ENCODE measurements at regions not wholly inside any gene's neighbourhood (a gene's known extent, or its start where the extent isn't known, plus 50 kb on each side); places are given as distances from the start of the nearest gene placed in this dataset.

DNA sequence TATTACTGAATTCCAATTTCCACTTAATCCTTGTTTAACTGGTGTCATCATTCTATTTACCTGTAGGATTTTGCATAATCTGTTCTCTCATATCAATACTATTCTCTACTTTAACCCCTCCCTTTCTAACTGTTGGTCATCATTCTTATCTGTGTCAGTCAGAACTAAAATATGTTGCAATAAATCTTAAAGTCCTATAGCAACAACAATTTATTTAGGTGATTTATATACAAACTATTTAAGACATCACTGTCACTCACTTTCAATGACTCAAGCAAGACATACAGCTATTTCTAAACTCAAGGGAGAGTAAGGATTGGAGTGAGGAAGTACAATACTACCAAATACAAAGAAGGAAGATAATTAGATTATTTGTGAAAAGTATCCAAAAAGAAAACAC, 740.4 kb downstream of the DSC3 start:
- H3K4me1 ChIP-seq (ENCODE audit: control insufficient read depth, insufficient read depth, low read length, poor library complexity, severe bottlenecking): no peaks in the 10 kb centered on the region

DNA sequence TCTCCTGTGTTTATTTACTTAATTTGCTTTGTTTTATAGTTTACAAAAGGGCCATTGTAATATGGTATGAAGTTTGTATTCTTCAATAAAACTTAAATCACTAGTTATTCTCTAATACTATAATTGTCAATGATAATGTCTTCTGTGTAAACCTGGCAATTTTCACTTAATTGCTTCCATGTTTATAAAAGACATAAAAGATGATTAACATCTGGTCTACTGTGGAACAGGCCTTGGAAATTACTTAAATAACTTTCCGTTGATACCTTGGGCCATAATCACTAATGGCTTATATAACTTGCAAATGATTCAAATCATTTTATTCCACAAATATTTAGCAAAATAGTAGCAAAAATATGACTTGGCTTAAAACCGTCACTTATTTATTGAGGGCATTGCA, 743.8 kb downstream of the DSC3 start:
- Histone ChIP-seq H3K27ac (ENCODE audit: low read depth, low read length, severe bottlenecking) (no peak overlapping the region), H3K36me3 (ENCODE audit: control insufficient read depth, insufficient read depth, low read length) (no peaks in the 10 kb centered on the region), H3K9me3 (ENCODE audit: control insufficient read depth, low read length) (no peaks in the 10 kb centered on the region), H3K4me1 (ENCODE audit: control insufficient read depth, insufficient read depth, low read length, poor library complexity, severe bottlenecking) (no peaks in the 10 kb centered on the region), H3K4me3 (ENCODE audit: extremely low read depth, insufficient read depth, low read length, poor library complexity, severe bottlenecking) (no peak overlapping the region)
- WGBS, 2 experiments (ENCODE audit: insufficient coverage in 2 of 2): no CpG with 5 or more reads among the region's 2 CpGs

More for the DNA sequence above, 740.4 kb downstream of the DSC3 start:
- H3K36me3 ChIP-seq (ENCODE audit: control insufficient read depth, insufficient read depth, low read length): no peaks in the 10 kb centered on the region
- H3K4me3 ChIP-seq (ENCODE audit: extremely low read depth, insufficient read depth, low read length, poor library complexity, severe bottlenecking): no peak overlapping the region
- H3K9me3 ChIP-seq (ENCODE audit: control insufficient read depth, low read length): no peaks in the 10 kb centered on the region
- no peak overlapping the region for H3K27ac ChIP-seq (ENCODE audit: low read depth, low read length, severe bottlenecking)

DNA sequence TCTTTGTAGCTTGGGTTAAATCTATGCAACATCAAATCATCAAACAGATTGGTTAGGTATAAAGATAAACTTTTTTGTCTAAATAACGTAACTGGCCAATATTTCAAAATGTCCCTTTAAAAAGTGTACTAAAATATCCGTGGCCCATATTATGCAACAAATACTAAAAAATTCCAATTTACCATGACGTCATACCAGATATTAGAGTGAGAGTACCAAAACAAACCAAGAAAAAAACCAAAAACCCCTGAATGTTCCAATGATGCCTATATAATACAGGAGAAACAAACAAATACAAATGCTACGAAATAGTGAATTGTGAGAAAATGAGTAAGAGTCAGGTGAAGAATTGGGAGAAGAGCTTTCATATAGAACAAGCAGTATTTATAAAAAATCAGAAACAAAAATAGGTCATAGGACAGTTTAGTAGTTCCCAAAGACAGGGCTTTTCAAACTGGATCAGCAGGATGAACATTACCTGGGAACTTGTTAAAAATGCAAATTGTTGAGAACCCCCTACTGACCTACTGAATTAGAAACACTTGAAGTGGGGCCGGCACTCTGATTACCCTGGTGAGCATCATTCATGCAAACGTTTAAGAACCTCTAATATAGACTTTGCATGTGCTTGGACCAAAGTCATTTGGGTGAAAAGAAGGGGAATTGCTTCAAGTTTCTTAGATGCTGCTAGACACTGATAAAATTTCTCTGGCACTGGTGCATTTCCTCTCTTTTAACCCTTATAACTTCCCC, 753.7 kb downstream of the DSC3 start:
- Histone ChIP-seq H3K9me3 (ENCODE audit: control insufficient read depth, low read length) (no peaks in the 10 kb centered on the region), H3K4me1 (ENCODE audit: control insufficient read depth, insufficient read depth, low read length, poor library complexity, severe bottlenecking) (no peaks in the 10 kb centered on the region), H3K36me3 (ENCODE audit: control insufficient read depth, insufficient read depth, low read length) (no peaks in the 10 kb centered on the region), H3K27ac (ENCODE audit: low read depth, low read length, severe bottlenecking) (no peak overlapping the region), H3K4me3 (ENCODE audit: extremely low read depth, insufficient read depth, low read length, poor library complexity, severe bottlenecking) (no peak overlapping the region)
- WGBS, 2 experiments (ENCODE audit: insufficient coverage in 2 of 2): no CpG with 5 or more reads among the region's 6 CpGs

DNA sequence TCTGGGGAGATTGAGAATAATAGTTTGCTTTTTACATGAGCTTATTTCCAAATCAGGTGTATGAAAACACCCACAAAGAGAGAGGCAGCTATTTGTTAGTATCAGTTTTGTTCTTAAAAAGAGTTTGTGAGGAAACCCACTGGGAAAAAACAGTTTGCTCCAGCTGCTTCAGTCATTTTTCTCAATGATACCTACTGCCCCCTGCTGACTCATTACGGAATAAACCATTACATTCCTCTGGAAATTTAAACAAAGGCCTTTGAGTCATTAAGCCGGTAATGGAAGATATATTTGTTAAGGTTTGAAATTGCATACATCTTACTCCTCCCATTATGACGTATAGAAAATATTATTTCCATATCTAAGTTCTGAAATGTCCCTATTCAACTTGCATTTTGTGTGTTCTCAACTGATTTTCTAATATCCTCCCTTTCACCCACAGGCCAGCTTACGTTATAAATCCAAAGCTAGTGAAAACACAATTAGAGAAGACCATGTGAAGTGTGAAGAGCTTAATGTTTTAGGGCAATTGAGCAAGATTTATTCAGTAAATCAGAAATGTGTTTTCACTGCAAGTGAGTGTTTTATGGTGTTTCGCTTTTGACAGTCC, 761.6 kb downstream of the DSC3 start:
- Histone ChIP-seq H3K27ac (ENCODE audit: low read depth, low read length, severe bottlenecking) (no peak overlapping the region), H3K9me3 (ENCODE audit: control insufficient read depth, low read length) (no peaks in the 10 kb centered on the region), H3K36me3 (ENCODE audit: control insufficient read depth, insufficient read depth, low read length) (no peaks in the 10 kb centered on the region), H3K4me3 (ENCODE audit: extremely low read depth, insufficient read depth, low read length, poor library complexity, severe bottlenecking) (no peak overlapping the region), H3K4me1 (ENCODE audit: control insufficient read depth, insufficient read depth, low read length, poor library complexity, severe bottlenecking) (no peaks in the 10 kb centered on the region)
- 83 to 100% methylated on average over 1 to 2 of the region's 5 CpGs for WGBS, 2 experiments (ENCODE audit: insufficient coverage in 2 of 2)

DNA sequence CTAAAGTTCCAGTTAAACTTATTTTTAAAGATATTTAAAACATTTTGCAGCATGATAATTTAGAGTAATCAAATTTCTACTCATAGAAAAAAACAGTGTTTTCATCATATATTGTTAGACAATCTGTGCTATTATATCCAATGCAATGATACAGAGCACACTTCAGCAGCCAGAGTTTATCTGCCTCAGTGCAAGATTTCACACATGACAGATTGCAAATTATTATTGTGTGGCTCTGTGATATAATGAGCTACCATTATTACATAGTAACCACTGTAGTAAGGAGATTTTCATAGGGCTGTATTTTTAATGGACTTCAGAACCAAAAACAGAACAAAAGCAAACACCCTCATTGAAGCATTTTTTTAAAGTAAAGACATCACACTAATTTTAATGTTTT, 762.4 kb downstream of the DSC3 start:
- Histone ChIP-seq H3K4me3 (ENCODE audit: extremely low read depth, insufficient read depth, low read length, poor library complexity, severe bottlenecking) (no peak overlapping the region), H3K9me3 (ENCODE audit: control insufficient read depth, low read length) (no peaks in the 10 kb centered on the region), H3K27ac (ENCODE audit: low read depth, low read length, severe bottlenecking) (no peak overlapping the region), H3K4me1 (ENCODE audit: control insufficient read depth, insufficient read depth, low read length, poor library complexity, severe bottlenecking) (no peaks in the 10 kb centered on the region), H3K36me3 (ENCODE audit: control insufficient read depth, insufficient read depth, low read length) (no peaks in the 10 kb centered on the region)

DNA sequence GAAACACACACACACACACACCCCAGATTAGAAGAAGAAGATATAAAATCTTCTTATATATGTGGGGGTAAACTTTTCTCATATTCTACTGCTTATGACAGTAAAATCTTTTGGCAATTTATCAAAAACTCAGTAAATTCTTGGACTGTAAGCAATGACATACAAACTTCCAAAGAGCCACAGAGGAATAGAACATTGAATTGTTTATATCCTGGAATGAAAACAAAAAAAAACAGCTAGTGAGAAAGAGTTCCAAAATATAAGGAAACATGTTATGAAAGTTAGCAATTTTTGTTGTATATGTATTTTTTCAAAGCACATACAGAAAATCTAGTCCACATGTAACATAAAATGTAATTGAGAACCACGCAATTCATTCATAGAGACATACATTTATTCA, 764.9 kb downstream of the DSC3 start:
- Histone ChIP-seq H3K36me3 (ENCODE audit: control insufficient read depth, insufficient read depth, low read length) (no peaks in the 10 kb centered on the region), H3K27ac (ENCODE audit: low read depth, low read length, severe bottlenecking) (no peak overlapping the region), H3K4me3 (ENCODE audit: extremely low read depth, insufficient read depth, low read length, poor library complexity, severe bottlenecking) (no peak overlapping the region), H3K4me1 (ENCODE audit: control insufficient read depth, insufficient read depth, low read length, poor library complexity, severe bottlenecking) (no peaks in the 10 kb centered on the region), H3K9me3 (ENCODE audit: control insufficient read depth, low read length) (no peaks in the 10 kb centered on the region)
- WGBS, 2 experiments (ENCODE audit: insufficient coverage in 2 of 2): no CpG with 5 or more reads among the region's 1 CpG

DNA sequence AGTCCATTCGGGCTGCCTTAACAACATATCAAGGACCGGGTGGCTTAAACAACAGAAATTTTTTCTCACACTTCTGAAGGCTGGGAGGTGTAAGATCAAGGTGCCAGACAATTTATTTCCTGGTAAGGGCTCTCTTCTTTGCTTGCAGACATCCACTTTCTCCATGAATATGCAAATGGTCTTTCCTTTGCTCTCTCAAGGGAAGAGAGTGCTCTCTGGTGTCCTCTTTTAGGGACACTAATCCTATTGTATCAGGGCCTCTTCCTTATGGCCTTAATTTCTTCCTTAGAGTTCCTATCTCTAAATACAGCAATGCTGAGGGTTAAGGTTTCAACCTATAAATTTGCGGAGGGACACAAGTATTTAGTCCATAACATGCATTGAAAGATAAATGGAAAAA, 770.8 kb downstream of the DSC3 start:
- Histone ChIP-seq H3K27ac (ENCODE audit: low read depth, low read length, severe bottlenecking) (no peak overlapping the region), H3K9me3 (ENCODE audit: control insufficient read depth, low read length) (no peaks in the 10 kb centered on the region), H3K36me3 (ENCODE audit: control insufficient read depth, insufficient read depth, low read length) (no peaks in the 10 kb centered on the region), H3K4me1 (ENCODE audit: control insufficient read depth, insufficient read depth, low read length, poor library complexity, severe bottlenecking) (no peaks in the 10 kb centered on the region), H3K4me3 (ENCODE audit: extremely low read depth, insufficient read depth, low read length, poor library complexity, severe bottlenecking) (no peak overlapping the region)
- WGBS, 2 experiments (ENCODE audit: insufficient coverage in 2 of 2): 80% methylated on average over 2 of the region's 3 CpGs; no CpG with 5 or more reads in 1 of the 2 experiments

DNA sequence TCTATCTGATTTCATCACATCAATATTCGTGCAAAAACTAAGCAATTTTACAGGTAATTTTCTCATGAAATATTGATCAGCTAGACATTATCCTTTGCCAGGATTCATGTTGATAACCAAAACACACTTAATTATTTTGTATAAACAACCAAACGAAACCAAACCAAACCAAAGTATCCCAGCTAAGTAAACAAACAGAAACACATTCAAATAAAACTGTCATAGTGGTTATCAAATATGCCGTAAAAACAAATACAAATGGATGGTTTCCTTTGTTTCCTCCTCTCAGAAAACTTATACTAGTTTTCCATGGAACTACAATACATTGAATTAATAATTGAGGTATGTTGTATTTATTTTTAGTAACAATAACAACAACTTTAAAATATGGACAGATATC, 777.4 kb downstream of the DSC3 start:
- Histone ChIP-seq H3K9me3 (ENCODE audit: control insufficient read depth, low read length) (no peaks in the 10 kb centered on the region), H3K4me3 (ENCODE audit: extremely low read depth, insufficient read depth, low read length, poor library complexity, severe bottlenecking) (no peak overlapping the region), H3K27ac (ENCODE audit: low read depth, low read length, severe bottlenecking) (no peak overlapping the region), H3K4me1 (ENCODE audit: control insufficient read depth, insufficient read depth, low read length, poor library complexity, severe bottlenecking) (no peaks in the 10 kb centered on the region), H3K36me3 (ENCODE audit: control insufficient read depth, insufficient read depth, low read length) (no peaks in the 10 kb centered on the region)
- WGBS, 2 experiments (ENCODE audit: insufficient coverage in 2 of 2): 100% methylated on average over 1 of the region's 3 CpGs; no CpG with 5 or more reads in 1 of the 2 experiments

DNA sequence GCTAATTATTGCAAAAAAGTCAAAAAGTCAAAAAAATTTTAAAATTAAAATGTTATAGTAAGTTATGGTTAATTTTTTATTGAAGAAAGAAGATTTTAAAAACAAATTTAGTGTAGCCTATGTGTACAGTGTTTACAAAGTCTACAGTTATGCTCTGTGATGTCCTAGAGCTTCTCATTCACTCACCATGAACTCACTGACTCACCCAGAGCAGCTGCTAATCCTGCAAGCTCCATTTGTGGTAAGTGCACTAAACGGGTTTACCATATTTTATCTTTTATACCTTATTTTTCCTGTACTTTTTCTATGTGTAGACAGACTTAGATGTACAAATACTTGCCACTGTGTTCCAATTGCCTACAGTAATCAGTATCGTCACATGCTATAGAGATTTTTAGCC, 788.2 kb downstream of the DSC3 start:
- Histone ChIP-seq H3K27ac (ENCODE audit: low read depth, low read length, severe bottlenecking) (no peak overlapping the region), H3K4me3 (ENCODE audit: extremely low read depth, insufficient read depth, low read length, poor library complexity, severe bottlenecking) (no peak overlapping the region), H3K4me1 (ENCODE audit: control insufficient read depth, insufficient read depth, low read length, poor library complexity, severe bottlenecking) (no peaks in the 10 kb centered on the region), H3K9me3 (ENCODE audit: control insufficient read depth, low read length) (no peaks in the 10 kb centered on the region), H3K36me3 (ENCODE audit: control insufficient read depth, insufficient read depth, low read length) (no peaks in the 10 kb centered on the region)
- WGBS, 2 experiments (ENCODE audit: insufficient coverage in 2 of 2): 78% methylated on average over 1 of the region's 2 CpGs; no CpG with 5 or more reads in 1 of the 2 experiments

DNA sequence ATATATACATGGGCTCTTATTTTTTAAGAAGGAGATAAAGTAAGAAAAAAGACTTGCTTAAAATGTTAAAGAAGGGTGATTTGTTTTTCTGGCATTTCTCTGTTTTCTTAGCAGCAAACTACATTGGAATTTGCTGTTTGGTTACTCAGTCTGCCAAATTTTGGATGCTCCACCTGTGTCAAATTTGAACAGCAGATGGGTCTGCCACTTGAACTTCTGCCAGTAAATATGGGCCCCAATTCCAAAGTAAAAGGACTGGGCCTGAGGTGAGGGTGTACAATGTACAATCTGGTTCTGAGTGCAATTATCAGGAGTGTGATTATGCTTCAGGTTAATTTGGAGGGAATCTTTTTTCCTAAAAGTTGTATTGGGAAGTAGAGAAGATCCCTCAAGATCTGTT, 794.5 kb downstream of the DSC3 start:
- no peaks in the 10 kb centered on the region for H3K4me1 ChIP-seq (ENCODE audit: control insufficient read depth, insufficient read depth, low read length, poor library complexity, severe bottlenecking)
- H3K9me3 ChIP-seq (ENCODE audit: control insufficient read depth, low read length): no peaks in the 10 kb centered on the region
- no peak overlapping the region for H3K4me3 ChIP-seq (ENCODE audit: extremely low read depth, insufficient read depth, low read length, poor library complexity, severe bottlenecking)
- H3K27ac ChIP-seq (ENCODE audit: low read depth, low read length, severe bottlenecking): no peak overlapping the region
- no peaks in the 10 kb centered on the region for H3K36me3 ChIP-seq (ENCODE audit: control insufficient read depth, insufficient read depth, low read length)

DNA sequence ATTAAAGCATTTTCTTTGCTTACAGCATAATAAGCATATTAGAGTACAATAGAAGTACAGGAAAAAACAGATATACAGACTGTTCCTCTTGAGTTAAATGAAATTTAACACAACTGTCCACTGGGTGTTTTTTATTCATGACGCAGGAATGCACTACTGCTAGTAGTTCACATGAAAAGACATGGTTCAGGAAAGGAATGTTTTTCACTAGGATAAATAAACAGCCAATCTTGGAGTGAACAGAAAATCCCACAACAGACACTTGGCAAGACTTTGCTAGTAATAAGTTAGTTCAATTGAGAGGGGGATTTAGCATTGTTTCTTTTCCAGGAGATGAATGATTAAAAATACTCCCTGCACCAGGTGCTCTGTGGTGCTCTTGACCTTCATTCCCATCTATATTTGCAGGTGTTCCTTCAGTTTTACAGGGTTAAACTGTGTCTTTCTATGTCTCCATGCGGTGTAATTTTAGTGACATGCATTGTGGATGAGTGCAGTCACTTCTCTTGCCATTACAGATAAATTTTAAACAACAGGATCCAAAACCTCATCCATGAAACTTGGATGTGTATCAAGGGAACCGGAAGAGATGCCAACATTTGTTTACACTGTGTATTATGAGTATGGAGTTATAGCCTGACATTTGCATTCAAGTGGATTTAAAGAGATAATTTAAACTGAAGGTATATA, 796.6 kb downstream of the DSC3 start:
- no CpG with 5 or more reads among the region's 3 CpGs for WGBS, 2 experiments (ENCODE audit: insufficient coverage in 2 of 2)
- no peak overlapping the region for H3K4me3 ChIP-seq (ENCODE audit: extremely low read depth, insufficient read depth, low read length, poor library complexity, severe bottlenecking)

More for the DNA sequence above, 796.6 kb downstream of the DSC3 start:
- H3K4me1 ChIP-seq (ENCODE audit: control insufficient read depth, insufficient read depth, low read length, poor library complexity, severe bottlenecking): no peaks in the 10 kb centered on the region
- no peak overlapping the region for H3K27ac ChIP-seq (ENCODE audit: low read depth, low read length, severe bottlenecking)
- H3K36me3 ChIP-seq (ENCODE audit: control insufficient read depth, insufficient read depth, low read length): no peaks in the 10 kb centered on the region
- H3K9me3 ChIP-seq (ENCODE audit: control insufficient read depth, low read length): no peaks in the 10 kb centered on the region
